T-cell (primary cell): ENCODE measurements at regions not wholly inside any gene's neighbourhood (a gene's known extent, or its start where the extent isn't known, plus 50 kb on each side); places are given as distances from the start of the nearest gene placed in this dataset.

Experiments used
- ATAC-seq, 4 experiments: fragments of 200-7000 bp in 3 of 4; fragments of 150-1000 bp in 1 of 4; cut with Tn5 transposase; replicated peaks in 1 of 4; 1 replicate in 3 of 4; 2 replicates in 1 of 4; pipeline ENCODE4 v1.10.0; 2021; ENCODE audit warnings: moderate library complexity in 3 of 4, mild to moderate bottlenecking in 2 of 4, moderate number of reproducible peaks in 1 of 4
- CTCF ChIA-PET, 2 donors: fragments of 300-600 bp; sonication (Branson Sonifier 250); formaldehyde crosslinking; loops; one replicate each; lab custom pipeline; 2022; ENCODE audit warnings: antibody characterized with exemption in 2 of 2; lab: Charles Lee
- POLR2A ChIA-PET, 2 donors: fragments of 300-600 bp; sonication (Branson Sonifier 250); formaldehyde crosslinking; loops; one replicate each; lab custom pipeline; 2022; ENCODE audit warnings: antibody characterized with exemption in 2 of 2; lab: Charles Lee
- DNase-seq, 35 experiments: peaks; one replicate each; pipeline versions ENCODE4 v3.0.0 to v3.0.0-alpha.2; 2013 to 2023
- H3K27ac ChIP-seq: one replicate; pipeline ENCODE4 v1.5.1; 2013; ENCODE audit warnings: low read length
- H3K27me3 ChIP-seq, 2 experiments: replicated peaks in 1 of 2; 1 replicate in 1 of 2; 2 replicates in 1 of 2; pipeline versions ENCODE4 v1.6.1 to v1.7.0; 2013; ENCODE audit warnings: low read length in 1 of 2, mixed read lengths in 1 of 2; ENCODE audit not compliant: control insufficient read depth in 2 of 2, insufficient read depth in 2 of 2; ENCODE audit errors: extremely low read depth in 1 of 2
- H3K36me3 ChIP-seq, 2 donors: 1 replicate in 1 of 2; 2 replicates in 1 of 2; pipeline versions ENCODE4 v1.6.1 to v1.7.0; 2013; ENCODE audit warnings: low read length in 1 of 2; ENCODE audit not compliant: control insufficient read depth in 2 of 2, insufficient read depth in 1 of 2; ENCODE audit errors: extremely low read depth in 1 of 2
- H3K4me1 ChIP-seq, 2 experiments: 1 replicate in 1 of 2; 2 replicates in 1 of 2; pipeline versions ENCODE4 v1.6.1 to v1.7.0; 2013; ENCODE audit warnings: low read length in 2 of 2, mixed read lengths in 1 of 2; ENCODE audit not compliant: insufficient read depth in 2 of 2, control insufficient read depth in 1 of 2; ENCODE audit errors: extremely low read depth in 1 of 2
- H3K4me3 ChIP-seq, 2 donors: 1 replicate in 1 of 2; 2 replicates in 1 of 2; pipeline versions ENCODE4 v1.5.1 to v1.7.0; 2013; ENCODE audit warnings: mild to moderate bottlenecking in 2 of 2, low read length in 1 of 2, moderate library complexity in 1 of 2; ENCODE audit not compliant: control insufficient read depth in 1 of 2; ENCODE audit errors: extremely low read depth in 1 of 2
- H3K9me3 ChIP-seq: 2 replicates; pipeline ENCODE4 v1.7.0; 2013
- H3K27ac Mint-ChIP-seq, 2 donors: one replicate each; pipeline ENCODE4 v1.8.0; 2020 to 2021; ENCODE audit warnings: mild to moderate bottlenecking in 2 of 2, mixed read lengths in 2 of 2
- H3K27me3 Mint-ChIP-seq, 2 donors: one replicate each; pipeline ENCODE4 v1.8.0; 2021 to 2022; ENCODE audit warnings: mixed read lengths in 2 of 2
- H3K36me3 Mint-ChIP-seq: one replicate; pipeline ENCODE4 v1.8.0; 2021; ENCODE audit warnings: mixed read lengths
- H3K4me1 Mint-ChIP-seq, 3 donors: one replicate each; pipeline ENCODE4 v1.8.0; 2020 to 2022; ENCODE audit warnings: mixed read lengths in 3 of 3, mild to moderate bottlenecking in 1 of 3
- H3K4me3 Mint-ChIP-seq, 3 donors: one replicate each; pipeline ENCODE4 v1.8.0; 2020 to 2022; ENCODE audit warnings: mild to moderate bottlenecking in 3 of 3, mixed read lengths in 3 of 3, moderate library complexity in 3 of 3
- H3K9me3 Mint-ChIP-seq, 3 donors: one replicate each; pipeline ENCODE4 v1.8.0; 2020 to 2022; ENCODE audit warnings: mixed read lengths in 3 of 3
- WGBS: methylation state at CpG from one replicate; pipeline ENCODE4 v1.1.5; 2013; ENCODE audit warnings: missing lambda C conversion rate; ENCODE audit not compliant: insufficient coverage; 5-methylcytosine and 5-hydroxymethylcytosine counted together

DNA sequence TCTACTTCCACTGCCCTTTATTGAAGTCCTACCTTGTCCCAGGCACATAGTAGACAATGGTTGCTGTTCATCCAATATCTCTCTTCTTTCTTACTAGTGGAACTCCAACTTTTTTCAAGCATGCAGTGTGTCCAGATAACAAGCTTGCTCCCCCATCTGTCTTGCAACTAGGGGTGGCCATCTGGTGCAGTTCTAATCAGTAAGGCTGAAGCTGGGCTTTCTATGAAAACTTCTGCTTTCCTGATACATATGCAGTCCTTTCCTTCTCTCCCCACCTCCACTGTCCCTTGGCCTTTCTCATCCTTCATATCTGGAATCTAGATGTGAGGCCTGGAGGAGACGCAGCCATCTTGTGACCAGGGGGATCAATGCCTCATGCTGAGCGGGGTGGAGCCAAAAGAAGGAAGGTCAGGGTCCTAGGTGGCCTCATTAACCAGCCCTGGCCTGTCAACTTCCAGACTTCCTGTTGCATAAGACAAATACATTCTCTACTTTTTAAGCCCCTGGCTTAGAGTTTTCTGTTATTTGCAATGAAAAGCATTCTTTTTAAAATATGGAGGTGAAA is 59.6 kb upstream of the ZFP64 start:
- Mint-ChIP-seq H3K27me3 (peaks cover 3 to 4% of the 10 kb centered on the region in 2 donors), H3K4me3 (no peak overlapping the region)

DNA sequence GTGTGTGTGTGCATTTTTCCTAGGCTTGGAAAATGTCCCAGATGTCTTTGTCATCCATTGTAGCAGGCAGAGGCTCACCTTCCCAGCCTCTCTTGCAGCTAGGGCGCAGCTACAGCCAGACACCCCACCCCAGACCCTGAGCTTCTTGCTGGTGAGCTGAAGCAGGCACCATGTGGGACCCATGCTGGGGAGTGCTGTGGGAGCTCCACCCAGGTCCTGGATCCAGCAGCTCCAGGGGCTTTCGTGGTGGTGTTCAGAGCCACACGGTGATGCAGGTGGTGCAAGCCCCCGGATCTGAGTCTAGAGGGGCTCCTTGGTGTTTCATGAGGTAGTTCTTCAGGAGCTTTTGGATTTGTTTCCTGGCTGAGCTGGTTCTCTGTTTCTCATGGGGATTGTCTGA is 56.0 kb upstream of the ZFP64 start:
- Histone ChIP-seq H3K27ac (no peak overlapping the region), H3K27me3 (peaks cover 2 to 7% of the 10 kb centered on the region in 2 experiments), H3K9me3 (no peaks in the 10 kb centered on the region), H3K4me3 (no peak overlapping the region), H3K4me1 (no peaks in the 10 kb centered on the region), H3K36me3 (no peaks in the 10 kb centered on the region)
- no peak for ATAC-seq
- Mint-ChIP-seq H3K27me3 (no peaks in the 10 kb centered on the region), H3K36me3 (no peaks in the 10 kb centered on the region), H3K4me3 (no peak overlapping the region), H3K27ac (no peak overlapping the region), H3K9me3 (no peaks in the 10 kb centered on the region), H3K4me1 (no peaks in the 10 kb centered on the region)
- CTCF ChIA-PET, result interaction anchor here in 1 of 2 donors (0.6 kb wide), 1 partner anchor 968 kb away, joined by 3 read pairs; no protein-coding TSS in a partner anchor
- POLR2A ChIA-PET, result no interaction called here
- no peak for DNase-seq
- no CpG with 5 or more reads among the region's 4 CpGs for WGBS

More for the DNA sequence above, 59.6 kb upstream of the ZFP64 start:
- H3K36me3 ChIP-seq, result no peaks in the 10 kb centered on the region
- DNase-seq, result no peak
- ChIA-PET CTCF (no interaction called here), POLR2A (interaction anchor here in 1 of 2 donors (0.5 kb wide), 1 partner anchor 9 kb away, joined by 3 read pairs; no protein-coding TSS in a partner anchor)
- no peaks in the 10 kb centered on the region for H3K36me3 Mint-ChIP-seq
- no peaks in the 10 kb centered on the region for H3K9me3 ChIP-seq
- no peak overlapping the region for H3K4me3 ChIP-seq
- H3K4me1 Mint-ChIP-seq, result no peaks in the 10 kb centered on the region
- H3K4me1 ChIP-seq, result no peaks in the 10 kb centered on the region
- H3K27ac ChIP-seq, result no peak overlapping the region
- peaks cover 0 to 6% (median 0%) of the 10 kb centered on the region in 3 donors for H3K9me3 Mint-ChIP-seq
- H3K27ac Mint-ChIP-seq, result no peak overlapping the region
- peaks cover 2 to 11% of the 10 kb centered on the region in 2 experiments for H3K27me3 ChIP-seq
- no peak for ATAC-seq
- WGBS, result 60% methylated on average over 1 of the region's 2 CpGs

DNA sequence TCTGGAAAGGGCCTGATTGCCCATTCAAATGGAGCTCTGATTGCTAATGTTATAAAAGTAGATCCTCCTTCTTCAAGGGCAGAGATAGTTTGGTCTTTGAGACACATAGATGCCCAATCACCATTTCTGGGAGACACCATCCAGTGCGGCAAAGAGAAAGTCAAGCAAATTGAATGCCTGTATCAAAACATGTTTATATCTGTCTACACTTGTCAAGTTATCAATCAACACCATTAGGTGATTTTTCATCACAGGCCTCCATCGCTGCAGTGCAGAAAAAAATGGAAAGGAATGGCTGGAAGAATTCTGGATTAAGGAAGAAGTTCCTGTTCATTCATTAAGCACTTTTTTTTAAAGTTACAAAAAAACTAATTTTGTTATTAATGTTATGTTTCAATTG is 54.8 kb upstream of the ZFP64 start:
- DNase-seq, result no peak
- Mint-ChIP-seq H3K4me1 (no peaks in the 10 kb centered on the region), H3K9me3 (no peaks in the 10 kb centered on the region), H3K36me3 (no peaks in the 10 kb centered on the region), H3K4me3 (no peak overlapping the region), H3K27me3 (no peaks in the 10 kb centered on the region), H3K27ac (no peak overlapping the region)
- Histone ChIP-seq H3K27ac (no peak overlapping the region), H3K27me3 (peaks cover 2 to 4% of the 10 kb centered on the region in 2 experiments), H3K4me3 (no peak overlapping the region), H3K4me1 (no peaks in the 10 kb centered on the region), H3K36me3 (no peaks in the 10 kb centered on the region), H3K9me3 (no peaks in the 10 kb centered on the region)
- ChIA-PET POLR2A (interaction anchor here in 1 of 2 donors (0.6 kb wide), 2 partner anchors 137 to 1250 kb away, joined by 6 to 7 read pairs; no protein-coding TSS in a partner anchor), CTCF (interaction anchor here in 1 of 2 donors (0.6 kb wide), 1 partner anchor 1693 kb away, joined by 3 read pairs; no protein-coding TSS in a partner anchor)
- WGBS, result 83% methylated on average over 1 of the region's 2 CpGs
- ATAC-seq, result no peak

DNA sequence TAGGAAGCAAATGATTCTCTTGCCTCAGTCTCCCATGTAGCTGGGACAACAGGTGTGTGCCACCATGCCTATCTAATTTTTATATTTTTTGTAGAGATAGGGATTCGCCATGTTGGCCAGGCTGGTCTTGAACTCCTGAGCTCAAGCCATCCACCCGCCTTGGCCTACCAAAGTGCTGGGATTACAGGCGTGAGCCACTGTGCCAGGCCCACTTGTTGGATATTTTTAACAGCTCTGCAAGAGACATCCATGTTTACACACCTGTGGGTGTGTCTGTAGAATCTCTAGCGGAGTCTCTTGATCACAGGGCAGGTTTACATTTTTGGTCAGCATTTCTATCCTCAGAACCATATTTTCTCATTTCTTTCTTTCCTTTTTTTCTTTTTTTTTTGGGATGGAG is 53.1 kb upstream of the ZFP64 start:
- Histone ChIP-seq H3K36me3 (no peaks in the 10 kb centered on the region), H3K4me3 (no peak overlapping the region), H3K27me3 (peaks cover 2 to 4% of the 10 kb centered on the region in 2 experiments), H3K9me3 (no peaks in the 10 kb centered on the region), H3K27ac (no peak overlapping the region), H3K4me1 (no peaks in the 10 kb centered on the region)
- CTCF ChIA-PET, result interaction anchor here (0.6 to 1.1 kb wide), 4 partner anchors 10 to 1061 kb away, joined by 3 to 4 read pairs (median 4); no protein-coding TSS in a partner anchor
- POLR2A ChIA-PET, result no interaction called here
- H3K4me3 Mint-ChIP-seq, result no peak overlapping the region
- 81% methylated on average over 3 of the region's 4 CpGs for WGBS
- no peaks in the 10 kb centered on the region for H3K9me3 Mint-ChIP-seq
- no peak overlapping the region for H3K27ac Mint-ChIP-seq
- no peaks in the 10 kb centered on the region for H3K4me1 Mint-ChIP-seq
- H3K36me3 Mint-ChIP-seq, result no peaks in the 10 kb centered on the region
- no peak for DNase-seq
- no peak for ATAC-seq
- H3K27me3 Mint-ChIP-seq, result no peaks in the 10 kb centered on the region

DNA sequence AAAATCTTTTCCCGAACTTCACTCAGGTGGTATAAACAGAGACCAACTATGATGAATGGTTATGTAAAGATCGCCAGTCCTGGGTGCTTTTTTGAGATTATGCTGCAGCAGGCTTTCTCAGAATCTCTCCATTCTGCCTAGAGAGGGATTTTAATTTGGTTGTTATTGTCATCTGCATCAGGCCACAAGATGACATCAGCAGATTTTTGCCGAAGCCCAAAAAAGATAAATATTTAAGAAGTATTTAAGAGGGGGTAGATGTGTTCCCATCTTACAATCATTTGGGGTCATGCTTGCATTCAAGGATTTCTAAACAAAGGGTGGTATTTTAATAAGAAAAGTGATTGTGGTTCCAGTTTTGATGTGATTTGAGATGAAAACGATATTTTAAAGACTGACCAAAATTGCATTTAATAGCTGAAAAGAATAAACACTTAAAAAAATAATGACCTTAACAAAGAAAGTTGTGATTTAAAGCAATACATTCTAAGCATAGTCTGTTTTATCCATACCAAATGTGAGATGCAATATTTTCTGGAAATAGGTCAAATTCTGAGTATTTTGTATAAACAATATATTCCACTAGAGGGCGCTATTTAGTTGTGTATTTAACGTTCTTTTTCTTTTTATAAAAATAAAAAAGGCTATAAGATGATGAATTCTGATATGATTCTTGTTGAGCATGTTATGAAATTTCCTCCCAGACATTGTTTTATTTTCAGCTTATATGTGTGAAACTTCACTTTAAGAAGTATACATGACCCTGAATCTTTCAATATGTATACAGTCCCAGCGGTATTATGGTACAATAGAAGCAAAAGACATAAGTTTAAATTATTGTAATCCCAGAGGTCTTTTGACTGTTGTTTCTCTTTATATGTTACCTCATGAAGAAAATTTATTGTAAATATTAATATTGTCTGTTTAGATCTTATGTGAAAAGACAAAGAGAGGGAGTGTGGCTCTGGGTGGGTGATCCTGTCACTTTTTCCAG is 51.0 kb upstream of the ZFP64 start:
- Histone ChIP-seq H3K4me1 (no peaks in the 10 kb centered on the region), H3K36me3 (no peaks in the 10 kb centered on the region), H3K27ac (no peak overlapping the region), H3K4me3 (no peak overlapping the region), H3K27me3 (peaks cover 0 to 2% of the 10 kb centered on the region in 2 experiments), H3K9me3 (no peaks in the 10 kb centered on the region)
- Mint-ChIP-seq H3K9me3 (no peaks in the 10 kb centered on the region), H3K4me3 (no peak overlapping the region), H3K27me3 (no peaks in the 10 kb centered on the region), H3K4me1 (no peaks in the 10 kb centered on the region), H3K27ac (no peak overlapping the region), H3K36me3 (no peaks in the 10 kb centered on the region)
- no CpG with 5 or more reads among the region's 7 CpGs for WGBS
- ATAC-seq (no peak), DNase-seq (peak in 1 of 35 experiments; percentile 39)
- CTCF ChIA-PET, result interaction anchor here (0.6 to 1.2 kb wide), 6 partner anchors 133 to 1308 kb away, joined by 3 to 4 read pairs (median 3); no protein-coding TSS in a partner anchor
- POLR2A ChIA-PET, result interaction anchor here (0.5 to 0.6 kb wide), 2 partner anchors 9 to 1286 kb away, joined by 3 to 6 read pairs; no protein-coding TSS in a partner anchor
